ENCODE measurements at regions not wholly inside any gene's neighbourhood (a gene's known extent, or its start where the extent isn't known, plus 50 kb on each side); places are given as distances from the start of the nearest gene placed in this dataset.

DNA sequence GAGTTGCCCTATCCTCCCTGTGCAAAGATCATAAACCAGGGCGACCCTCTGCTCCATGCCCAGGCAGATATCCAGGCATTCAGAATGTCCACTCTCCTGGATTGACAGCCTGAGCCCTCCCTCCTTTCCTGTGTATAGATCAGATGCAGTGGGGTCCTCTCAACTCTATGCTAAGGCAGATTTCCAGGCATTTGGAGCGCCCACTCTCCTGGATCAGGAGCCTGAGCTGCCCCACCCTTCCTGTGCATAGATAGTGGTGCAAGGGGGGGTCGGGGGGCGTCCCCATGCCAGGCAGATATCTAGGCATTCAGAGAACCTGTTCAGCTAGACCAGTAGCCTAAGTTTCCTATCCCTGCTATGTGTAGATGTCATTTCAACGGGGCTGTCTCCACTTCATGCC lies 941.1 kb downstream of the PCDH19 start:
- H3K4me1 ChIP-seq, result no peaks in the 10 kb centered on the region
- no peak overlapping the region for H3K27ac ChIP-seq
- intact Hi-C loops (cut with DNase I), result no loop called here
- ATAC-seq, result no peak
- TF ChIP-seq, protein P1, sequence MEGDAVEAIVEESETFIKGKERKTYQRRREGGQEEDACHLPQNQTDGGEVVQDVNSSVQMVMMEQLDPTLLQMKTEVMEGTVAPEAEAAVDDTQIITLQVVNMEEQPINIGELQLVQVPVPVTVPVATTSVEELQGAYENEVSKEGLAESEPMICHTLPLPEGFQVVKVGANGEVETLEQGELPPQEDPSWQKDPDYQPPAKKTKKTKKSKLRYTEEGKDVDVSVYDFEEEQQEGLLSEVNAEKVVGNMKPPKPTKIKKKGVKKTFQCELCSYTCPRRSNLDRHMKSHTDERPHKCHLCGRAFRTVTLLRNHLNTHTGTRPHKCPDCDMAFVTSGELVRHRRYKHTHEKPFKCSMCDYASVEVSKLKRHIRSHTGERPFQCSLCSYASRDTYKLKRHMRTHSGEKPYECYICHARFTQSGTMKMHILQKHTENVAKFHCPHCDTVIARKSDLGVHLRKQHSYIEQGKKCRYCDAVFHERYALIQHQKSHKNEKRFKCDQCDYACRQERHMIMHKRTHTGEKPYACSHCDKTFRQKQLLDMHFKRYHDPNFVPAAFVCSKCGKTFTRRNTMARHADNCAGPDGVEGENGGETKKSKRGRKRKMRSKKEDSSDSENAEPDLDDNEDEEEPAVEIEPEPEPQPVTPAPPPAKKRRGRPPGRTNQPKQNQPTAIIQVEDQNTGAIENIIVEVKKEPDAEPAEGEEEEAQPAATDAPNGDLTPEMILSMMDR (IDR thresholded peaks at IDR 0.05), result no peak
- DNase-seq, result no peak
- H3K4me3 ChIP-seq, result no peak overlapping the region
- no peaks in the 10 kb centered on the region for H3K27me3 ChIP-seq
- no peaks in the 10 kb centered on the region for H3K36me3 ChIP-seq
- no peaks in the 10 kb centered on the region for H3K9me3 ChIP-seq

DNA sequence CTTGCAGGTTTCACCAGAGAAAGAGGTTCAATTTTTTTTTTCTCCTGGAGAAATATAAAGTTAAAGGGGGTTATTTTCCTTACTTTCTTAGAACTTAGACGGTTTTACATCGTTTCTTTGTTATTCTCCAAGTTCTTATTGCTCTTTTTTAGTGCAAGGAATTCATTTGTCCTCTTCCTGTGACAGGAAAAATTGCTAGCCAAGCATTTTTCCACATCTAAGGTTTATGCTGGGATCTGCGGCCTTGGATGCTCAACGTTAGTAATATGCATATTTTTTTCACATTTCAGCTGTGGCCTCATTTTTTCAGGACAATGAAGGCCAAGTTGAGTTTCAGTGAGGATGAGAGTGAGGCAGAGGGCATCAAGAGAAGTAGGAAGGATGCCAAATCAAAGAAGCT lies 948.9 kb downstream of the PCDH19 start:
- no peak for DNase-seq
- Histone ChIP-seq H3K27me3 (no peaks in the 10 kb centered on the region), H3K9me3 (no peaks in the 10 kb centered on the region), H3K36me3 (no peaks in the 10 kb centered on the region), H3K4me1 (no peaks in the 10 kb centered on the region), H3K27ac (no peak overlapping the region), H3K4me3 (no peak overlapping the region)
- TF ChIP-seq, protein P1 (IDR thresholded peaks at IDR 0.05), result no peak
- ATAC-seq, result no peak
- intact Hi-C loops (cut with DNase I), result no loop called here

GRCh38 chrX:99445336-99445735 lies 964.7 kb downstream of the PCDH19 start:
- Histone ChIP-seq H3K4me1 (no peaks in the 10 kb centered on the region), H3K27me3 (no peaks in the 10 kb centered on the region), H3K36me3 (no peaks in the 10 kb centered on the region), H3K4me3 (no peak overlapping the region), H3K9me3 (no peaks in the 10 kb centered on the region), H3K27ac (no peak overlapping the region)
- TF ChIP-seq, protein P1 (IDR thresholded peaks at IDR 0.05), result no peak
- ATAC-seq (no peak), DNase-seq (no peak)
- intact Hi-C loops (cut with DNase I), result no loop called here

DNA sequence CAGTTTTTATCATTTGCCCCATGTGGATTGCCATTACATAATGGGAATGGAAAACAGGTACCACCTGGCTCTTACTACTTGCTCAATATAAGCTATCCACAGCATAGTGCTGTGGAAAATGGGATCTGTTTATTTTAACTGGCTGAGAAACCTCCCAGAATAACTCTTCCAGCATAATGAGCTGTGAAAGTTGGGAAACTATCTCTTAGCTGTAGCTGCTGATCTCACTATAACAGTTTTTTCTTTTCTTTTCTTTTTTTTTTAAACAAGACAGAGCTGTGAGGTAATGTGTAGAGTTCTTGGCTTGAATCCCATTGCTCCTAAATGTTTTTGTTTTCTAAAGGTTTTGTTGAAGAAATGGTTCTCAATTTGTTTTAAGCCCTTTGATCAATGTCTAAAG lies 988.3 kb downstream of the PCDH19 start:
- H3K27ac ChIP-seq, result no peak overlapping the region
- no peak overlapping the region for H3K4me3 ChIP-seq
- ATAC-seq (no peak), DNase-seq (no peak)
- H3K36me3 ChIP-seq, result no peaks in the 10 kb centered on the region
- no peaks in the 10 kb centered on the region for H3K27me3 ChIP-seq
- H3K4me1 ChIP-seq, result no peaks in the 10 kb centered on the region
- H3K9me3 ChIP-seq, result no peaks in the 10 kb centered on the region
- intact Hi-C loops (cut with DNase I), result no loop called here
- TF ChIP-seq, protein P1 (IDR thresholded peaks at IDR 0.05), result no peak

DNA sequence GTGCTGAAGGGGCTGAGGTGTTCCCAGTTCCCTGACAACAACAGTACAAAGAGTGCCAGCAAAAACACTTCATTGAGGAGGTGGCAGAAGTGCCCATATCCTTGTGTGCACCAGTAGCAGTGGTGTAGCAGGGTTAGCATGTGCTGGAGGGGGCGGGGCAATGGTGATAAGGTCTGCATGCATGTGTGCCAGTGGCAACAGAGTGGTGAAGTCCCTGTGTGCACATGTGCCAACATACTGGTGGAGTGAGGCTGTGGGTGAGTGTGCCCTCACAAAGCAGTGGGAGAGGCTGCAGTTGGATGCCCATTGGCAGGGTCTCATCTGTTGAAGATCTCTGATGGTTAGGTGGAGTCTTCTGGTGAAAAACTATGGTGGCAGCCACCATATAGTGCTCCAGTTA lies 994.6 kb downstream of the PCDH19 start:
- Histone ChIP-seq H3K4me1 (no peaks in the 10 kb centered on the region), H3K9me3 (no peaks in the 10 kb centered on the region), H3K4me3 (no peak overlapping the region), H3K27me3 (no peaks in the 10 kb centered on the region), H3K27ac (no peak overlapping the region), H3K36me3 (no peaks in the 10 kb centered on the region)
- DNase-seq (no peak), ATAC-seq (no peak)
- intact Hi-C loops (cut with DNase I), result no loop called here
- TF ChIP-seq, protein P1 (IDR thresholded peaks at IDR 0.05), result no peak

- H3K36me3 ChIP-seq, result no peaks in the 10 kb centered on the region
- no peaks in the 10 kb centered on the region for H3K9me3 ChIP-seq
- TF ChIP-seq, protein P1 (IDR thresholded peaks at IDR 0.05), result no peak
- intact Hi-C loops (cut with DNase I), result no loop called here
- no peak overlapping the region for H3K27ac ChIP-seq
- no peak for DNase-seq
- H3K27me3 ChIP-seq, result no peaks in the 10 kb centered on the region
- no peak overlapping the region for H3K4me3 ChIP-seq
- H3K4me1 ChIP-seq, result no peaks in the 10 kb centered on the region
- ATAC-seq, result no peak
Measured at GRCh38 chrX:99413317-99413716, 996.8 kb downstream of the PCDH19 start.

Measured in upper lobe of right lung (tissue), 1 donor.